DND-41 (cell line): ENCODE measurements at regions not wholly inside any gene's neighbourhood (a gene's known extent, or its start where the extent isn't known, plus 50 kb on each side); places are given as distances from the start of the nearest gene placed in this dataset.

ENCODE experiments used
- EZH2 ChIP-seq: IDR thresholded peaks from 3 replicates; pipeline ENCODE4 v1.6.1; 2012; ENCODE audit warnings: borderline replicate concordance, low read depth, mild to moderate bottlenecking, moderate library complexity, low read length, inconsistent platforms; ENCODE audit not compliant: severe bottlenecking
- TF ChIP-seq, protein P1 (sequence below): IDR thresholded peaks from 2 replicates; pipeline ENCODE4 v1.5.1; 2012; ENCODE audit warnings: borderline replicate concordance, low read length, moderate library complexity, mild to moderate bottlenecking; ENCODE audit not compliant: poor library complexity, severe bottlenecking; ENCODE audit errors: extremely low read depth

DNA sequence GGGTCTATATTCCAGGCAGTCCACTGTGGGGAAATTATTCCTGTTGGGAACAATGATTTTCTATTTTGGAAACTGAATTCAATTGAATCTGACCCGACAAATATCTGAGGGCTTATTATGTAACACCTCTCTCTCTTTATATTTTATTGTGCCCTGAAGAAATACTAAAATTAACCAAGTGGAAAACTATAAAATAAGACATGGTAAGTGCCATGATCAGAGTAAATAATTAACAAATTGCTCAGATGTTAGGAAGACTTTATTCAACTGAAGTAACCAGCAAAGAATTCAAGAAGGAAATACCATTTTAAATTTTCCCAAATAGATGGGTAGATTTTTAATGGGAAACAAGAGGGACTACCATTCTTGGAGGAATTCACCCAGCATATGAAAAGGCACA is 632.9 kb downstream of the MAFB start:
- TF ChIP-seq EZH2 = no peak
- TF ChIP-seq, protein P1, sequence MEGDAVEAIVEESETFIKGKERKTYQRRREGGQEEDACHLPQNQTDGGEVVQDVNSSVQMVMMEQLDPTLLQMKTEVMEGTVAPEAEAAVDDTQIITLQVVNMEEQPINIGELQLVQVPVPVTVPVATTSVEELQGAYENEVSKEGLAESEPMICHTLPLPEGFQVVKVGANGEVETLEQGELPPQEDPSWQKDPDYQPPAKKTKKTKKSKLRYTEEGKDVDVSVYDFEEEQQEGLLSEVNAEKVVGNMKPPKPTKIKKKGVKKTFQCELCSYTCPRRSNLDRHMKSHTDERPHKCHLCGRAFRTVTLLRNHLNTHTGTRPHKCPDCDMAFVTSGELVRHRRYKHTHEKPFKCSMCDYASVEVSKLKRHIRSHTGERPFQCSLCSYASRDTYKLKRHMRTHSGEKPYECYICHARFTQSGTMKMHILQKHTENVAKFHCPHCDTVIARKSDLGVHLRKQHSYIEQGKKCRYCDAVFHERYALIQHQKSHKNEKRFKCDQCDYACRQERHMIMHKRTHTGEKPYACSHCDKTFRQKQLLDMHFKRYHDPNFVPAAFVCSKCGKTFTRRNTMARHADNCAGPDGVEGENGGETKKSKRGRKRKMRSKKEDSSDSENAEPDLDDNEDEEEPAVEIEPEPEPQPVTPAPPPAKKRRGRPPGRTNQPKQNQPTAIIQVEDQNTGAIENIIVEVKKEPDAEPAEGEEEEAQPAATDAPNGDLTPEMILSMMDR = no peak
